ENCODE measurements at regions not wholly inside any gene's neighbourhood (a gene's known extent, or its start where the extent isn't known, plus 50 kb on each side); places are given as distances from the start of the nearest gene placed in this dataset.

DNA sequence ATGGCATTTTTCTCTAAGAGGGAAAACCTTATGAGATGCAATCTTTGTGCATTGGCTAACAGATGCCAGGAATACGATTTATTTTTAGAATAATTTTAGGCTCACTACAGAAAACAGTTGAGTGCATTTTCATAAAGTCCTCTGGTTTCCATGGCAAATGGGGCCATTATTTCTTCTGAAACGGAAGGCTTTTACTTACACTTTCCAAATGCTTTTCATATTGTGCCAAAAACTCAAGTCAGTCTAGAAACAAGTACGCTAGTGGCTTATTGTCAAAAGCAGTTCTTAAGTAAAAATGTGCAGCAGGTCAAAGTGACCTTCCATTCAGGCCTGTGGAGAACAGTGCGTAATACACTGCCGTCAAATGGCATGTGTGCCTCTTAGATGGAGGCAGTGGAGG, 628.7 kb downstream of the EFNB2 start:
- TF ChIP-seq, protein P1, sequence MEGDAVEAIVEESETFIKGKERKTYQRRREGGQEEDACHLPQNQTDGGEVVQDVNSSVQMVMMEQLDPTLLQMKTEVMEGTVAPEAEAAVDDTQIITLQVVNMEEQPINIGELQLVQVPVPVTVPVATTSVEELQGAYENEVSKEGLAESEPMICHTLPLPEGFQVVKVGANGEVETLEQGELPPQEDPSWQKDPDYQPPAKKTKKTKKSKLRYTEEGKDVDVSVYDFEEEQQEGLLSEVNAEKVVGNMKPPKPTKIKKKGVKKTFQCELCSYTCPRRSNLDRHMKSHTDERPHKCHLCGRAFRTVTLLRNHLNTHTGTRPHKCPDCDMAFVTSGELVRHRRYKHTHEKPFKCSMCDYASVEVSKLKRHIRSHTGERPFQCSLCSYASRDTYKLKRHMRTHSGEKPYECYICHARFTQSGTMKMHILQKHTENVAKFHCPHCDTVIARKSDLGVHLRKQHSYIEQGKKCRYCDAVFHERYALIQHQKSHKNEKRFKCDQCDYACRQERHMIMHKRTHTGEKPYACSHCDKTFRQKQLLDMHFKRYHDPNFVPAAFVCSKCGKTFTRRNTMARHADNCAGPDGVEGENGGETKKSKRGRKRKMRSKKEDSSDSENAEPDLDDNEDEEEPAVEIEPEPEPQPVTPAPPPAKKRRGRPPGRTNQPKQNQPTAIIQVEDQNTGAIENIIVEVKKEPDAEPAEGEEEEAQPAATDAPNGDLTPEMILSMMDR (IDR thresholded peaks at IDR 0.05; ENCODE audit: borderline replicate concordance, extremely low read depth, low read length, poor library complexity, severe bottlenecking): no peak
- TF ChIP-seq EZH2 (IDR thresholded peaks at IDR 0.05; ENCODE audit: borderline replicate concordance, low read depth, low read length, severe bottlenecking): no peak
